PFSK-1 (cell line): ENCODE measurements at regions not wholly inside any gene's neighbourhood (a gene's known extent, or its start where the extent isn't known, plus 50 kb on each side); places are given as distances from the start of the nearest gene placed in this dataset.

Experiments
- FOXP2 ChIP-seq: optimal IDR thresholded peaks from 2 replicates; pipeline ENCODE3; 2011; ENCODE audit warnings: borderline replicate concordance, control low read depth, inconsistent platforms; ENCODE audit not compliant: insufficient read depth; ENCODE audit errors: extremely low read length, extremely low read depth
- POLR2AphosphoS5 ChIP-seq: IDR thresholded peaks from 2 replicates; pipeline ENCODE4 v1.6.1; 2012; ENCODE audit warnings: low read depth, mild to moderate bottlenecking, control low read depth, low read length, moderate library complexity
- SIN3A ChIP-seq: IDR thresholded peaks from 2 replicates; pipeline ENCODE4 v1.6.1; 2012; ENCODE audit warnings: mild to moderate bottlenecking, low read length, moderate library complexity, borderline replicate concordance; ENCODE audit not compliant: insufficient read depth
- TAF1 ChIP-seq: IDR thresholded peaks from 2 replicates; pipeline ENCODE4 v1.6.1; 2012; ENCODE audit warnings: low read length, control low read depth, borderline replicate concordance; ENCODE audit not compliant: insufficient read depth
- TF ChIP-seq, protein P1 (sequence below), 2 experiments: IDR thresholded peaks; 2 replicates each; pipeline versions ENCODE4 v1.6.1 to v1.8.0; 2011 to 2012; ENCODE audit warnings: low read depth in 2 of 2, low read length in 2 of 2, control low read depth in 1 of 2, inconsistent platforms in 1 of 2, mild to moderate bottlenecking in 1 of 2, moderate library complexity in 1 of 2; ENCODE audit not compliant: insufficient read depth in 1 of 2

DNA sequence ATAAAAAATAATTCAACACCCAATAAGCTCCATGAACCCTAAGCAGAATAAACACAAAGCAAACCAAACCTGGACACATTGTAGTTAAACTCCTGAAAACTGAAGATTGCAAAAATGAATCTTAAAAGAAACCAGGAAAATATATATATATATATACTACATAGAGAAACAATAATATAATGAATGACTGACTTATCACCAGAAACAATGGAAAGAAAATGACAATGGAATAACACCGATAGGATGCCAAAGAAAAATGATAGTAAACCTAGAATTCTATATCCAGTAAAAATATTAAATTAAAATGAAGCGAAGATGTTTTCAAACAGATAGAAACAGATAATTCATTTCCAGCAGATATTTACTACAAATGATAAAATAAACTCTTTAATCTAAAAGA lies 346.9 kb downstream of the IRS1 start:
- TF ChIP-seq FOXP2: no peak
- TF ChIP-seq TAF1: no peak
- TF ChIP-seq, protein P1, sequence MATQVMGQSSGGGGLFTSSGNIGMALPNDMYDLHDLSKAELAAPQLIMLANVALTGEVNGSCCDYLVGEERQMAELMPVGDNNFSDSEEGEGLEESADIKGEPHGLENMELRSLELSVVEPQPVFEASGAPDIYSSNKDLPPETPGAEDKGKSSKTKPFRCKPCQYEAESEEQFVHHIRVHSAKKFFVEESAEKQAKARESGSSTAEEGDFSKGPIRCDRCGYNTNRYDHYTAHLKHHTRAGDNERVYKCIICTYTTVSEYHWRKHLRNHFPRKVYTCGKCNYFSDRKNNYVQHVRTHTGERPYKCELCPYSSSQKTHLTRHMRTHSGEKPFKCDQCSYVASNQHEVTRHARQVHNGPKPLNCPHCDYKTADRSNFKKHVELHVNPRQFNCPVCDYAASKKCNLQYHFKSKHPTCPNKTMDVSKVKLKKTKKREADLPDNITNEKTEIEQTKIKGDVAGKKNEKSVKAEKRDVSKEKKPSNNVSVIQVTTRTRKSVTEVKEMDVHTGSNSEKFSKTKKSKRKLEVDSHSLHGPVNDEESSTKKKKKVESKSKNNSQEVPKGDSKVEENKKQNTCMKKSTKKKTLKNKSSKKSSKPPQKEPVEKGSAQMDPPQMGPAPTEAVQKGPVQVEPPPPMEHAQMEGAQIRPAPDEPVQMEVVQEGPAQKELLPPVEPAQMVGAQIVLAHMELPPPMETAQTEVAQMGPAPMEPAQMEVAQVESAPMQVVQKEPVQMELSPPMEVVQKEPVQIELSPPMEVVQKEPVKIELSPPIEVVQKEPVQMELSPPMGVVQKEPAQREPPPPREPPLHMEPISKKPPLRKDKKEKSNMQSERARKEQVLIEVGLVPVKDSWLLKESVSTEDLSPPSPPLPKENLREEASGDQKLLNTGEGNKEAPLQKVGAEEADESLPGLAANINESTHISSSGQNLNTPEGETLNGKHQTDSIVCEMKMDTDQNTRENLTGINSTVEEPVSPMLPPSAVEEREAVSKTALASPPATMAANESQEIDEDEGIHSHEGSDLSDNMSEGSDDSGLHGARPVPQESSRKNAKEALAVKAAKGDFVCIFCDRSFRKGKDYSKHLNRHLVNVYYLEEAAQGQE (IDR thresholded peaks at IDR 0.05; ENCODE audit: insufficient read depth in 1 of 2, low read depth in 2 of 2, low read length in 2 of 2): no peak
- no peak for TF ChIP-seq POLR2AphosphoS5
- TF ChIP-seq SIN3A: no peak

DNA sequence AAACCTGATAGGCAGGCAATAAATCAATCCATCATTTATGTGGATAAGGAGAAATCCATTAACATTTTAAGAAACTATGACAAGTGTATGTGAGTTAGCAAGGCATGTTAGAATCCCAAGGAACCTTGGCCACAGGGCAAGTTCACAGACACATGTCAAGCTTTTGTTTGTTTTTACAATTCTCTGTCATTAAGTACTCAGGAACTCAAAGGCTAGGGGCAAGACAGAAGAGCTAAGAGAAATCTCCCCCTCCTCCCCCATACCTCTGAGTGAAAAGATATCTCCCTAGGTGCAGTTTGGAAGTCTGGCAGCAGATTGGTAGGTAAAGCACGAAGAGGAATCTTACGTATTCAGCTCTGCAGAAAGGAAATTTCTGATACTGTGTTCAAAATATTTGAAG lies 348.1 kb downstream of the IRS1 start:
- TF ChIP-seq, protein P1 (IDR thresholded peaks at IDR 0.05; ENCODE audit: insufficient read depth in 1 of 2, low read depth in 2 of 2, low read length in 2 of 2): no peak
- TF ChIP-seq TAF1 (no peak), SIN3A (no peak), POLR2AphosphoS5 (no peak), FOXP2 (no peak)

DNA sequence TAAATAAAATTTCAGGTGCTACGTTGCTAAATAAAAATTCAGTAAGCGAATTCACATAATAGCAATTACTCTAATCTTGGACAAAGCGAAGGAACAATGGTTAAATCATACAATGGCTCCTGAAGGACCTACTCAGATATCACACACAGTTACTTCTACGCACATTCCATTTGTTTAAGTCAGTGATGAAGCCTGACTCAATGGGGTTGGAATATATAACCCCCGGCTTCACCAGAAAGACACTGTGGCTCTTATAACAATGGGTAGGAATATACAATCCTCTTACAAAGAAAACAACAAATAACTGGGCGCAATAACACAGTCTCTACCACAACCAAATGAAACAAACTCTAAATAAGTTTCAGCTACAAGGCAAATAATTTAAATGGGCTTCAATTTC lies 349.5 kb downstream of the IRS1 start:
- no peak for TF ChIP-seq FOXP2
- no peak for TF ChIP-seq TAF1
- TF ChIP-seq SIN3A: no peak
- TF ChIP-seq POLR2AphosphoS5: no peak
- TF ChIP-seq, protein P1 (IDR thresholded peaks at IDR 0.05; ENCODE audit: insufficient read depth in 1 of 2, low read depth in 2 of 2, low read length in 2 of 2): no peak

DNA sequence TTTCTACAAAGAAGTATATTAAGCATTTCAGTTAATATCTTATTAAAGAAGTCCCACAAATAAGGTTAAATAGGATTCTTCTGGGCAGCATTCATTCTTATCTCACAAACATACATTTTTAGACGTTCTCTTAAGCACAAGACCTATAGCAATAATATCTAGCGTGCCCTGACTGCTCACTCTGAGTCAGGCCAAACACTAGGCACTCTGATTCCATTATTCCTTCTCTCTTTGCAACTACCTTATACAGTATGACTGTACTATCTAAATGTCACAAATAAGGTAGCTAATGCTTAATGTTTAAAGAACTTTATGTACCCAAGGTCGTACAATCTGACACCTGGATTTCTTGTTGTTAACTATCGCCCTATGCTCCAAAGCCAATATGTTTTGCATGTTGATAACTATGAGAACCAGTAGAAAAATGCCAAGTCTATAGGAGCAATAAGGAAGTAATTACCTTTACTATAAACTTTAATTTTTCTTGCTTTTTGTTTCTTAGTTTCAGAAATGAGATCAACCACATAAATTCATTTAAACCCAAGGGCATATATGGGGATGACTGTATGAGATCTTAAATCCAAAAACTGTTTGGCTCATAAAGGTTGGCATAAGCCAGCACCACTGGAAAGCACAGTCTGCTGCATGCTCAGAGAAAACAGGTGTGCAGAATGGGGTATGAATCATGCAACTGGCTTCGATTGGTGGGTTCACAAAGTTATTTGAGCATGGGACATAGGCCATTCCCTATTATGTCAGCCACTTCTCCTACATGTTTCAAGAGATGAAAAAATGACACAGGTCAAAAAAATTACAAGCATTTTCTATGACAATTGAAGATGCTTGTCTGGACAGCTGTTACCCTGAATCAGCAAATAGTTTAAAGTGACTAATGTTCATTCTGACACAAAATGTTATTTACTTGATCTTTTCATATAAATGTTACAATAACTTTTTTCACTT lies 352.0 kb downstream of the IRS1 start:
- TF ChIP-seq FOXP2: no peak
- TF ChIP-seq SIN3A: no peak
- TF ChIP-seq, protein P1 (IDR thresholded peaks at IDR 0.05; ENCODE audit: insufficient read depth in 1 of 2, low read depth in 2 of 2, low read length in 2 of 2): no peak
- no peak for TF ChIP-seq TAF1
- TF ChIP-seq POLR2AphosphoS5: no peak
